Fibroblast of villous mesenchyme (primary cell): ENCODE measurements at regions not wholly inside any gene's neighbourhood (a gene's known extent, or its start where the extent isn't known, plus 50 kb on each side); places are given as distances from the start of the nearest gene placed in this dataset.

ENCODE experiments used
- DNase-seq: peaks from one replicate; pipeline ENCODE4 v3.0.0-alpha.2; 2010; ENCODE audit warnings: low read depth
- H3K4me3 ChIP-seq: 2 replicates; pipeline ENCODE4 v1.5.1; 2011; ENCODE audit warnings: low read depth, mild to moderate bottlenecking, low read length
- TF ChIP-seq, protein P1 (sequence below): IDR thresholded peaks from 2 replicates; pipeline ENCODE4 v1.5.1; 2012; ENCODE audit warnings: low read depth, mild to moderate bottlenecking, low read length; ENCODE audit not compliant: insufficient read depth

DNA sequence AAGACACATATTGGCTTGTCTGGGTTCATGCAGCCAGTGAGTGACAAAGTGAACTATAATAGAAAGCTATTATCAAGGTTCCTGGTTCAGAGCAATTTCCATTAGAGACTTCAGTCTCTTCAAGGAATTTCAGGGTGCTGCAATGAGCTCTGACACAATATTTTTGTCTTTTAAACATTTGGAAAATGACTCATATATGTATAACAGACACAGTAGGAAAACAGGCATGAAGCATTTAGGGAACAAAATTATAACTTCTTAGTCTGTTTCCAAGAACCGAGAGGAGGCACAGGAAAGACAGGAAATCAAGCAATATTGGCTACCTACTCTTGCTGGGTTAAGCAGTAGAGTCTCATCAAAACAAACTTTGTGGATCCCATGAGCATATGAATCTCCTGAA is 170.4 kb downstream of the PTPRC start:
- TF ChIP-seq, protein P1, sequence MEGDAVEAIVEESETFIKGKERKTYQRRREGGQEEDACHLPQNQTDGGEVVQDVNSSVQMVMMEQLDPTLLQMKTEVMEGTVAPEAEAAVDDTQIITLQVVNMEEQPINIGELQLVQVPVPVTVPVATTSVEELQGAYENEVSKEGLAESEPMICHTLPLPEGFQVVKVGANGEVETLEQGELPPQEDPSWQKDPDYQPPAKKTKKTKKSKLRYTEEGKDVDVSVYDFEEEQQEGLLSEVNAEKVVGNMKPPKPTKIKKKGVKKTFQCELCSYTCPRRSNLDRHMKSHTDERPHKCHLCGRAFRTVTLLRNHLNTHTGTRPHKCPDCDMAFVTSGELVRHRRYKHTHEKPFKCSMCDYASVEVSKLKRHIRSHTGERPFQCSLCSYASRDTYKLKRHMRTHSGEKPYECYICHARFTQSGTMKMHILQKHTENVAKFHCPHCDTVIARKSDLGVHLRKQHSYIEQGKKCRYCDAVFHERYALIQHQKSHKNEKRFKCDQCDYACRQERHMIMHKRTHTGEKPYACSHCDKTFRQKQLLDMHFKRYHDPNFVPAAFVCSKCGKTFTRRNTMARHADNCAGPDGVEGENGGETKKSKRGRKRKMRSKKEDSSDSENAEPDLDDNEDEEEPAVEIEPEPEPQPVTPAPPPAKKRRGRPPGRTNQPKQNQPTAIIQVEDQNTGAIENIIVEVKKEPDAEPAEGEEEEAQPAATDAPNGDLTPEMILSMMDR, result no peak
- peak; percentile 45 for DNase-seq
- no peak overlapping the region for H3K4me3 ChIP-seq

- DNase-seq, result peak; percentile 28
- no peak overlapping the region for H3K4me3 ChIP-seq
- TF ChIP-seq, protein P1, result no peak
These were observed 172.6 kb downstream of the PTPRC start for GRCh38 chr1:198811449-198811848.

GRCh38 chr1:198823626-198824025 is 184.8 kb downstream of the PTPRC start:
- no peak overlapping the region for H3K4me3 ChIP-seq
- no peak for DNase-seq
- TF ChIP-seq, protein P1, result no peak

DNA sequence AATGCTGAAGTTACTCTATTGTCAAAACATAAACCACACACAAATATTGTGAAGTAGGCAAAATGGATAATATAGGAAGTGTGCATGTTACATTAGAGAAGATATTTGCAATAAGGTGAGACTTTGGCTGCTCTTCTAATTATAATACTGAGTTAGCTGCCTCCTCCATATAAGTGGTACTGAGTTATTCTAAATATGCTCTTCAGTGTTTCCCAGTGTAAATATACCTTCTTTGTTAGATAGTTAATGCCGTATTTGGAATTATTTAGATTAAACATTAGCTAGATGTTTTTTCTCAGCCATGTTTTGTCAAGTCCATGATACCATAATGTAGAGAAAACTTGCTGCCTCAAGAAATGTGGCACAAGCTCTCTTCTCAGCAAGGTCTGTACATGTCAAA is 186.4 kb downstream of the PTPRC start:
- TF ChIP-seq, protein P1, result no peak
- H3K4me3 ChIP-seq, result no peak overlapping the region
- no peak for DNase-seq

DNA sequence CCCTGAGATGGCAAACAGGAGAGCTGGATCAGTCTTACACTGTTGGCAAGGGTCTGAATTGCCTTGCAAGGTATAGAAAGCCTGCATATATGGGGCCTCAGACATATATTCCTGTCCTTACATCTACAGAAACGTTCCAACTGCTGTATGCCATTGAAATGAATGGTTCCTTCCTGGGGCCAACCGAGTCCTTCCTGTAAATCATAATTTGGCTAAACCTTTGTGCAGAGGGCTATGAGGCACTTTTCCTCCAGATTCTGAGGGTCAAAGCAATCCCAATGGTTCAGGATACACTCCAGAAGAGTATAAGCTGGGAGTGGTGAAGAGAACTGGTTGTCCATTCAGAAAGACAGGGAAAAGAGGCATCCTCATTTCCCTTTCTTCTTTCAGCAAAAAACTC is 190.5 kb downstream of the PTPRC start:
- H3K4me3 ChIP-seq, result no peak overlapping the region
- DNase-seq, result no peak
- TF ChIP-seq, protein P1, result no peak

GRCh38 chr1:198829944-198830343 is 191.1 kb downstream of the PTPRC start:
- no peak overlapping the region for H3K4me3 ChIP-seq
- DNase-seq, result peak; percentile 27
- TF ChIP-seq, protein P1, result peak; percentile 40

GRCh38 chr1:198830412-198830811 is 191.6 kb downstream of the PTPRC start:
- DNase-seq, result no peak
- TF ChIP-seq, protein P1, result no peak

More at GRCh38 chr1:198830412-198830811, 191.6 kb downstream of the PTPRC start:
- H3K4me3 ChIP-seq, result no peak overlapping the region
